HCT116 (cell line): ENCODE measurements at regions not wholly inside any gene's neighbourhood (a gene's known extent, or its start where the extent isn't known, plus 50 kb on each side); places are given as distances from the start of the nearest gene placed in this dataset.
A peak's percentile ranks its signal among the peaks of the same experiment; 100 is the strongest.
"Not testable (repeated sequence)": the region's sequence is repeated elsewhere in the genome, so short reads cannot be mapped to it uniquely, and the experiment has no call there.

ENCODE experiments used
- ATAC-seq: fragments of 200-7000 bp; cut with Tn5 transposase; 2 replicates; pipeline ENCODE4 v1.9.1; 2020; ENCODE audit warnings: mild to moderate bottlenecking, moderate library complexity
- BruUV-seq: library from RNA; stranded (reverse); fragments of 400-500 nt; replicated peaks from 2 replicates; lab custom pipeline; 2021; lab: Mats Ljungman, UMichigan
- CTCF ChIA-PET: fragments of 300-600 bp; sonication (Branson Sonifier 250); formaldehyde crosslinking; loops from one replicate; lab custom pipeline; 2021; ENCODE audit warnings: antibody characterized with exemption; lab: Charles Lee
- POLR2A ChIA-PET: fragments of 300-600, 350-600 bp; sonication (Branson Sonifier 250); formaldehyde crosslinking; loops from one replicate; lab custom pipeline; 2021; ENCODE audit warnings: antibody characterized with exemption; lab: Charles Lee
- RAD21 ChIA-PET, 2 experiments: fragments of 300-600 bp; sonication (Branson Sonifier 250); formaldehyde crosslinking; loops; one replicate each; lab custom pipeline; 2023; ENCODE audit warnings: low total read pairs in 2 of 2; ENCODE audit not compliant: uncharacterized antibody in 2 of 2, unreplicated experiment in 2 of 2, low non-redundant PET in 1 of 2; lab: Charles Lee
- DNase-seq: peaks from one replicate; pipeline ENCODE4 v3.0.0-alpha.2; 2010; ENCODE audit warnings: low read depth, low spot score
- H2AFZ ChIP-seq: fragments of 200-600 bp; shearing (Covaris generic), sonication (generic); 2 replicates; pipeline ENCODE4 v1.6.1; 2017; ENCODE audit warnings: low read depth, mixed run types, mixed read lengths, antibody characterized with exemption, low read length; ENCODE audit not compliant: poor library complexity, severe bottlenecking
- H3K27ac ChIP-seq: 2 replicates; pipeline ENCODE4 v1.5.1; 2012; ENCODE audit warnings: low read depth, low read length
- H3K27me3 ChIP-seq: fragments of 200-600 bp; sonication (generic); 2 replicates; pipeline ENCODE4 v1.6.1; 2016; ENCODE audit warnings: mixed run types, low read length, mixed read lengths; ENCODE audit not compliant: insufficient read depth
- H3K36me3 ChIP-seq, 2 experiments: fragments of 200-500 bp in 1 of 2; fragments of 200-600 bp in 1 of 2; sonication (Bioruptor generic) in 1 of 2; sonication (generic) in 1 of 2; 2 replicates each; pipeline versions ENCODE4 v1.5.1 to v1.6.1; 2014 to 2016; ENCODE audit warnings: low read length in 2 of 2, inconsistent platforms in 1 of 2, mixed read lengths in 1 of 2, mixed run types in 1 of 2; ENCODE audit not compliant: insufficient read depth in 2 of 2, control insufficient read depth in 1 of 2
- H3K4me1 ChIP-seq, 2 experiments: fragments of 200-600 bp in 1 of 2; sonication (generic) in 1 of 2; 2 replicates each; pipeline versions ENCODE4 v1.5.1 to v1.6.1; 2012 to 2017; ENCODE audit warnings: low read length in 2 of 2, inconsistent platforms in 1 of 2, mild to moderate bottlenecking in 1 of 2, mixed read lengths in 1 of 2, mixed run types in 1 of 2, moderate library complexity in 1 of 2; ENCODE audit not compliant: insufficient read depth in 2 of 2, control insufficient read depth in 1 of 2
- H3K4me2 ChIP-seq: fragments of 200-600 bp; sonication (generic); 2 replicates; pipeline ENCODE4 v1.6.1; 2017; ENCODE audit warnings: mixed run types, low read length, mixed read lengths
- H3K4me3 ChIP-seq, 2 experiments: fragments of 200-600 bp in 1 of 2; sonication (generic) in 1 of 2; replicated peaks in 1 of 2; 2 replicates each; pipeline ENCODE4 v1.5.1; 2011 to 2016; ENCODE audit warnings: low read length in 2 of 2, control low read depth in 1 of 2, low read depth in 1 of 2, mild to moderate bottlenecking in 1 of 2, mixed read lengths in 1 of 2, mixed run types in 1 of 2
- H3K79me2 ChIP-seq: fragments of 200-600 bp; sonication (generic); 2 replicates; pipeline ENCODE4 v1.6.1; 2017; ENCODE audit warnings: mild to moderate bottlenecking, mixed run types, low read length, moderate library complexity, mixed read lengths; ENCODE audit not compliant: insufficient read depth
- H3K9ac ChIP-seq: fragments of 200-600 bp; sonication (generic); 2 replicates; pipeline ENCODE4 v1.6.1; 2016; ENCODE audit warnings: low read length, mixed read lengths
- H3K9me2 ChIP-seq: fragments of 200-600 bp; sonication (generic), shearing (Covaris generic); 2 replicates; pipeline ENCODE4 v1.6.1; 2017; ENCODE audit warnings: mixed run types, mild to moderate bottlenecking, moderate library complexity; ENCODE audit not compliant: insufficient read depth
- H3K9me3 ChIP-seq, 2 experiments: fragments of 200-500 bp in 1 of 2; fragments of 200-600 bp in 1 of 2; sonication (Bioruptor generic) in 1 of 2; sonication (generic) in 1 of 2; 2 replicates each; pipeline ENCODE4 v1.6.1; 2014 to 2017; ENCODE audit warnings: low read length in 2 of 2, mixed read lengths in 2 of 2, inconsistent platforms in 1 of 2, low read depth in 1 of 2, mild to moderate bottlenecking in 1 of 2, mixed run types in 1 of 2, moderate library complexity in 1 of 2; ENCODE audit not compliant: control insufficient read depth in 1 of 2, insufficient read depth in 1 of 2
- H4K20me1 ChIP-seq: fragments of 200-600 bp; sonication (generic), shearing (Covaris generic); 2 replicates; pipeline ENCODE4 v1.6.1; 2017; ENCODE audit warnings: mixed run types, mild to moderate bottlenecking, moderate library complexity; ENCODE audit not compliant: insufficient read depth
- CTCF ChIP-seq, 3 experiments: fragments of 200-600 bp in 1 of 3; sonication (generic) in 1 of 3; IDR thresholded peaks in 2 of 3; conservative IDR thresholded peaks in 1 of 3; 2 replicates each; pipeline ENCODE4 v1.5.1; 2012 to 2017; ENCODE audit warnings: low read depth in 2 of 3, low read length in 2 of 3, antibody characterized with exemption in 1 of 3, borderline replicate concordance in 1 of 3, control low read depth in 1 of 3, mild to moderate bottlenecking in 1 of 3, mixed read lengths in 1 of 3, mixed run types in 1 of 3, moderate library complexity in 1 of 3; ENCODE audit not compliant: insufficient read depth in 1 of 3
- RAD21 ChIP-seq: IDR thresholded peaks from 2 replicates; pipeline ENCODE4 v1.6.1; 2012; ENCODE audit warnings: low read depth, mild to moderate bottlenecking
- TCF7L2 ChIP-seq: IDR thresholded peaks from 2 replicates; pipeline ENCODE4 v1.7.0; 2011; ENCODE audit warnings: borderline replicate concordance, inconsistent platforms; ENCODE audit not compliant: insufficient read depth, insufficient read length; ENCODE audit errors: extremely low read depth
- intact Hi-C: fragments of 100-400 bp; cut with micrococcal nuclease; formaldehyde crosslinking; loops from 2 replicates; pipeline ENCODE4 v1.10.0; 2022

- H3K9me2 ChIP-seq = no peaks in the 10 kb centered on the region
- CTCF ChIA-PET = interaction anchor here (1.0 kb wide), 1 partner anchor 248 kb away, joined by 4 read pairs; no protein-coding TSS in a partner anchor
- H3K36me3 ChIP-seq = no peaks in the 10 kb centered on the region
- DNase-seq = peak; percentile 4
- intact Hi-C loops = no loop called here
- H2AFZ ChIP-seq = no peak overlapping the region
- H3K27ac ChIP-seq = no peak overlapping the region
- H3K4me1 ChIP-seq = no peaks in the 10 kb centered on the region
- H4K20me1 ChIP-seq = no peaks in the 10 kb centered on the region
- H3K79me2 ChIP-seq = no peaks in the 10 kb centered on the region
- POLR2A ChIA-PET = no interaction called here
- H3K4me2 ChIP-seq = no peak overlapping the region
- RAD21 ChIA-PET = no interaction called here
- TF ChIP-seq RAD21 (peak; percentile 58), CTCF (IDR thresholded peaks at IDR 0.05 in 2 of 3, conservative IDR thresholded peaks at IDR 0.05 in 1 of 3; ENCODE audit: borderline replicate concordance in 1 of 3, insufficient read depth in 1 of 3, low read depth in 2 of 3, low read length in 2 of 3) (peak; percentile 15 to 41 (median 27); a peak in 1 of 6 replicates), TCF7L2 (no peak)
- TF ChIP-seq, all 23 proteins: peak for 2
- H3K27me3 ChIP-seq = peaks cover 18% of the 10 kb centered on the region
- no TSS peak for BruUV-seq
- H3K9ac ChIP-seq = no peak overlapping the region
- H3K9me3 ChIP-seq = no peaks in the 10 kb centered on the region
- no peak; the same call in 1 of the 2 replicates for ATAC-seq
- no peak overlapping the region for H3K4me3 ChIP-seq
Measured at GRCh38 chr10:111323389-111323966, 246.6 kb downstream of the ADRA2A start.

GRCh38 chr10:111332174-111332573 lies 255.3 kb downstream of the ADRA2A start:
- ATAC-seq, H3K9me3 ChIP-seq, H3K27me3 ChIP-seq, H3K4me1 ChIP-seq, DNase-seq, H3K4me2 ChIP-seq, H4K20me1 ChIP-seq, CTCF ChIA-PET, POLR2A ChIA-PET, H2AFZ ChIP-seq, RAD21 ChIA-PET, intact Hi-C loops, H3K79me2 ChIP-seq, H3K9ac ChIP-seq, BruUV-seq, H3K36me3 ChIP-seq, H3K4me3 ChIP-seq, H3K9me2 ChIP-seq, H3K27ac ChIP-seq: not testable (repeated sequence)
